Gastrocnemius medialis (tissue), 4 donors: ENCODE measurements at regions not wholly inside any gene's neighbourhood (a gene's known extent, or its start where the extent isn't known, plus 50 kb on each side); places are given as distances from the start of the nearest gene placed in this dataset.

Experiments used
- CTCF ChIP-seq, 5 experiments: fragments of 450-650 bp in 3 of 5; fragments of 200-600 bp in 2 of 5; sonication (generic) in 2 of 5; IDR thresholded peaks in 4 of 5; conservative IDR thresholded peaks in 1 of 5; 1 replicate in 4 of 5; 2 replicates in 1 of 5; pipeline ENCODE4 v1.5.1; 2016 to 2019; ENCODE audit warnings: antibody characterized with exemption in 5 of 5, mild to moderate bottlenecking in 3 of 5, moderate library complexity in 3 of 5
- POLR2A ChIP-seq, 2 donors: fragments of 450-650 bp; IDR thresholded peaks; one replicate each; pipeline ENCODE4 v1.6.1; 2017; ENCODE audit warnings: antibody characterized with exemption in 2 of 2, mild to moderate bottlenecking in 2 of 2, moderate library complexity in 2 of 2

GRCh38 chr5:13034061-13034460 lies 910.4 kb downstream of the DNAH5 start:
- TF ChIP-seq POLR2A (IDR thresholded peaks at IDR 0.05): no peak
- no peak for TF ChIP-seq CTCF (IDR thresholded peaks at IDR 0.05 in 4 of 5, conservative IDR thresholded peaks at IDR 0.05 in 1 of 5)
